GM12864 (cell line): ENCODE measurements at regions not wholly inside any gene's neighbourhood (a gene's known extent, or its start where the extent isn't known, plus 50 kb on each side); places are given as distances from the start of the nearest gene placed in this dataset.
A peak's percentile ranks its signal among the peaks of the same experiment; 100 is the strongest.

Source experiments
- DNase-seq: peaks from one replicate; pipeline ENCODE4 v3.0.0-alpha.2; 2011; ENCODE audit warnings: low read depth
- H3K4me3 ChIP-seq: 2 replicates; pipeline ENCODE4 v1.5.1; 2011; ENCODE audit warnings: mild to moderate bottlenecking, low read depth, low read length, control low read depth
- TF ChIP-seq, protein P1 (sequence below): IDR thresholded peaks from 2 replicates; pipeline ENCODE4 v1.5.1; 2011; ENCODE audit warnings: low read depth, mild to moderate bottlenecking, moderate library complexity, low read length, control low read depth, inconsistent platforms; ENCODE audit errors: missing control alignments

DNA sequence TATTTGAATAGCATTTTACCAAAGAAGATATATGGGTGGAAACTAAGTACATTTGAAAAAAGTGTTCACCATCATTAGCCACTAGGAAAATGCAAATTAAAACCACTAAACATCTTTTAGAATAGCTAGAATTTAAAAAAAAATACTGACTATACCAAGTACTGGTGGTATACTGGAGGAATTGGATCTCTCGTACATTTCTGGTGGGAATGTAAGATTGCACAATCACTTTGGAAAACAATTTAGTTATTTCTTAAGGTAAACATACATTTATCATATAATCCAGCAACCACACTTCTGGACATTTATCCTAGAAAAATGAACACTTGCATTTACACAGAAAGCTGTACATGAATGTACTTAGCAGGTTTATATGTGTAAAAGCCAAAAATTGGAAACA lies 303.5 kb downstream of the MID1IP1 start:
- no peak for DNase-seq
- H3K4me3 ChIP-seq, result no peak overlapping the region
- TF ChIP-seq, protein P1, sequence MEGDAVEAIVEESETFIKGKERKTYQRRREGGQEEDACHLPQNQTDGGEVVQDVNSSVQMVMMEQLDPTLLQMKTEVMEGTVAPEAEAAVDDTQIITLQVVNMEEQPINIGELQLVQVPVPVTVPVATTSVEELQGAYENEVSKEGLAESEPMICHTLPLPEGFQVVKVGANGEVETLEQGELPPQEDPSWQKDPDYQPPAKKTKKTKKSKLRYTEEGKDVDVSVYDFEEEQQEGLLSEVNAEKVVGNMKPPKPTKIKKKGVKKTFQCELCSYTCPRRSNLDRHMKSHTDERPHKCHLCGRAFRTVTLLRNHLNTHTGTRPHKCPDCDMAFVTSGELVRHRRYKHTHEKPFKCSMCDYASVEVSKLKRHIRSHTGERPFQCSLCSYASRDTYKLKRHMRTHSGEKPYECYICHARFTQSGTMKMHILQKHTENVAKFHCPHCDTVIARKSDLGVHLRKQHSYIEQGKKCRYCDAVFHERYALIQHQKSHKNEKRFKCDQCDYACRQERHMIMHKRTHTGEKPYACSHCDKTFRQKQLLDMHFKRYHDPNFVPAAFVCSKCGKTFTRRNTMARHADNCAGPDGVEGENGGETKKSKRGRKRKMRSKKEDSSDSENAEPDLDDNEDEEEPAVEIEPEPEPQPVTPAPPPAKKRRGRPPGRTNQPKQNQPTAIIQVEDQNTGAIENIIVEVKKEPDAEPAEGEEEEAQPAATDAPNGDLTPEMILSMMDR, result no peak

DNA sequence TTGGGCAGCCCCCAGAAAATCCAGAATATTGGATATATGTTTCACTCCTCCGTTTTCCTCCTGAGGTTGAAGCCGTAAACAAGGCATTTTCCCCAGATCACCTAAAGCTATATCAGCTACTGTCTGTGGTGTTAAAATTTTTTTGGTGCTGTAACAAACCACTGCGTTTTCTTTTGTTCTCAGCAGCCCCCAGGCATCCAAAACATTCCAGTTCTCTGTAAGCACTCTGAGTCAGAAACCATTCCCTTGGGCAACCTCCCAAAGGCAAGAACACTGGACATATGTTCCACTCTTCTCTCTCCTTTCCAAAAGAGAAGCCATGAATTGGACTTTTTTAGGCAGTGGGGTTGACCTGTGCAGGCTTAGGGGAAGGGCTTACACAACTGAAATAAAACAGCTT lies 310.9 kb downstream of the MID1IP1 start:
- H3K4me3 ChIP-seq, result no peak overlapping the region
- TF ChIP-seq, protein P1, result no peak
- no peak for DNase-seq

DNA sequence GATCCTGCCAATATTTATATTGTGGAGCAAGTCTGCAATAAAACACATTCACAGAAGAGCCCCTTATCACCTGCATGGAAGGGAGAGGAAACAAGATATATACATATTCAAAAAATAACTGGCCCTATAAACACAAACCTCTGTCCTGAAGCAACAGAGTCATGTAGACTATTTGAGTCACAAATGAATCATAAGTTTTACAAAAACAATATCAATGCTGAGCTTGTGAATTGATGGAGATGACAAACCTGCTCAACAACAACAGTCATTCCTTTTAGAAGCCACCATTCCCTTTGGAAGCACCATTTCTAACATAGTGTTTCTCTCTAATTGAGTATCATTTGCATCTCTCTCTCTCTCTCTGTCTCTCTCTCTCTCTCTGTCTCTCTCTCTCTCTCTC lies 313.9 kb downstream of the MID1IP1 start:
- no peak overlapping the region for H3K4me3 ChIP-seq
- DNase-seq, result no peak
- TF ChIP-seq, protein P1, result no peak

DNA sequence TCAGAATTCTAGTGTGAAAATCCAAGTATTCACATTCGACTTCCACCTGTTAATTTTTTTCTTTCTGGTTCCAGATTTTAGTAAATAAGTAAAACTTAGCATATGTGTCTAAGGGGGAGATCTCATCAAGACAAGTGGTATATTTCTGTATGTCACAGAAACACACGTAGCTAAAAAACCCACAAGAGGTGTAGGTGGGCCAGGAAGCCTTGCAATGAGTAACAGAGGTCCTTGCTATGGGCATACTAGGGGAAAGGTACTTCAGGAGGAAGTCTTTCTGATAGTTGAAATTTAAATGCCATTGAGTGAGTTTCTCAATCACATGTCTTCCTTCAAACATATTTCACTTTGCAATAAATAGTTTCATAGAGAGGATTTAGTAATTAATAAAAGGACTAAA lies 315.8 kb downstream of the MID1IP1 start:
- no peak for DNase-seq
- no peak overlapping the region for H3K4me3 ChIP-seq
- TF ChIP-seq, protein P1, result no peak

DNA sequence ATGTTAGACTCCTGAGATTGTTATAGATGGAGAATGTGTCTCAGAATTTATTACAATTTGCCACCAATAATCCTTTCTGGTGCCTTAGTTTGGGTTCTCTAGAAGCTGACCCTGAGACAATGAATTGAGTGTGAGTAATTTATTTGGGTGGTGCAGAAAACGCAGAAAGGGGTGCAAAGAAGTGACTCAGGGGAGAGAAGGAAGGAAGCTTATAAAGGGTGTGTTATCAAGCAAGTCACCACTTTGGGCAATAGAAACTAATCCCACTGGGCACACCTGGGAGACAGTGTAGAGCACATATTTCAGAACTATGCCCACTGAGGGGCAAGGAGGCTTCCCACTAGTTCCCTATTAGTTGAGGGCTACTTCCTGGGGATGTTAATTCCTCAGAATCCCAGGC lies 320.6 kb downstream of the MID1IP1 start:
- no peak overlapping the region for H3K4me3 ChIP-seq
- DNase-seq, result no peak
- TF ChIP-seq, protein P1, result no peak

DNA sequence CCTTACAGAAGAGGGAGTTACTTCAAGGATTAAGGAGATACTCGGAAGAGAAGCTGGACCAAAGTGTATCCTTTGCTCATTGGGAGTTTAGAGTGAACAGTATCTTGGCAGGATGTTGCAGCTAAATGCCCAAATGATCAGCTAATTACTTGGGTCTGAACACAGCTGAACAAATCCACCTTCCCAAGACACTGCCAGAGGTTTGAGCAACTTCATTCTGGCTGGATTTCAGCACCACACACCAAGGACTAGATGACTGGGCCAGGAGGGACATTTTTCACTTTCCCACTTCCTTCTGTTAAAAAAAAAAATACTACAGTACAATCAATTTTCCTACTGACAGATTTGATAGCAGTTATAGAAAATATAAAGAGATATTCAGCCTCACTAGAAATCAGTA lies 324.6 kb downstream of the MID1IP1 start:
- no peak for DNase-seq
- TF ChIP-seq, protein P1, result no peak
- H3K4me3 ChIP-seq, result no peak overlapping the region

DNA sequence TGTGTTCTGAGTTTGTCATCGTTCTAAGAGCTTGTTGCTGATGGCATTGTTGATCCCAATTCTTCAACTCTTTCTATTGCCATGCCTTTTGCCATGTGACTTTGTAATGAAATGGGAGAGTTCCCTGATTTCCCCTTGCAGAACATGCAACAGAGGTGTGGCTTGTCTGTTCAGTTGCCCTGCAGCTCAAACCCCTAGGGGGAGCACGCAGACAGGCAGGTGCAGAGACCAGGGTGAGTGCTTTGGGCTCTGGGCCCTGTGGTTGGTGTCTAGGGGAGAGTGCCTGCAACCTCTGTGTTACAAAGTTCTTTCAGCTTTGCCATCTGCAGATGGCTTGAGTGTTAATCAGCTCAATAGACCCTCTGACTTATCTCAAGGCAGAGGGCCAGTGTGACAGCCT lies 332.7 kb downstream of the MID1IP1 start:
- DNase-seq, result no peak
- no peak overlapping the region for H3K4me3 ChIP-seq
- TF ChIP-seq, protein P1, result peak; percentile 56
